K562 (cell line): ENCODE measurements at regions not wholly inside any gene's neighbourhood (a gene's known extent, or its start where the extent isn't known, plus 50 kb on each side); places are given as distances from the start of the nearest gene placed in this dataset.
"Not testable (repeated sequence)": the region's sequence is repeated elsewhere in the genome, so short reads cannot be mapped to it uniquely, and the experiment has no call there.

Source experiments
- ATAC-seq: fragments of 200-7000 bp; cut with Tn5 transposase; 3 replicates; pipeline ENCODE4 v1.9.1; 2020; ENCODE audit warnings: moderate library complexity
- BruUV-seq: library from RNA; stranded (reverse); fragments of 400-500 nt; replicated peaks from 2 replicates; lab custom pipeline; 2021; lab: Mats Ljungman, UMichigan
- CTCF ChIA-PET: fragments of 300-600 bp; formaldehyde crosslinking; extraction: SDS; loops from one replicate; lab custom pipeline; 2021; ENCODE audit warnings: low intra/inter-chr PET ratio; lab: Yijun Ruan, JAX
- POLR2A ChIA-PET: fragments of 300-600, 350-650 bp; sonication (Branson Sonifier 250); formaldehyde crosslinking; extraction: SDS; loops from one replicate; lab custom pipeline; 2021; ENCODE audit warnings: antibody characterized with exemption, inconsistent platforms; lab: Yijun Ruan, JAX
- DNase-seq, 4 experiments: peaks; one replicate each; pipeline versions ENCODE4 v3.0.0 to v3.0.0-alpha.2; 2011 to 2018; ENCODE audit warnings: low spot score in 3 of 4, mixed read lengths in 3 of 4; ENCODE audit errors: extremely low read depth in 1 of 4
- FAIRE-seq: peaks from 2 replicates; lab custom pipeline; 2011; peaks lifted over from hg19 to GRCh38; lab: Jason Lieb, UNC
- H2AFZ ChIP-seq: 2 replicates; pipeline ENCODE4 v1.6.0; 2011; ENCODE audit warnings: low read depth, low read length, control low read depth, inconsistent platforms
- H3K27ac ChIP-seq: fragments of 200-600 bp; 3 replicates; pipeline ENCODE4 v1.8.0; 2011; ENCODE audit warnings: low read depth, mild to moderate bottlenecking, control low read depth, inconsistent platforms, low read length, moderate library complexity, mixed read lengths; ENCODE audit errors: extremely low read depth
- H3K27me3 ChIP-seq, 2 experiments: fragments of 300-600 bp in 1 of 2; 2 replicates in 1 of 2; 3 replicates in 1 of 2; pipeline versions ENCODE4 v1.6.0 to v1.8.0; 2011; ENCODE audit warnings: inconsistent platforms in 2 of 2, low read length in 2 of 2, mild to moderate bottlenecking in 1 of 2, mixed read lengths in 1 of 2, moderate library complexity in 1 of 2; ENCODE audit not compliant: control insufficient read depth in 2 of 2, insufficient read depth in 2 of 2
- H3K36me3 ChIP-seq: fragments of 300-600 bp; 3 replicates; pipeline ENCODE4 v1.8.0; 2011; ENCODE audit warnings: mild to moderate bottlenecking, low read length, inconsistent platforms; ENCODE audit not compliant: control insufficient read depth, insufficient read depth
- H3K4me1 ChIP-seq, 2 experiments: fragments of 200-600 bp in 1 of 2; replicated peaks in 1 of 2; 2 replicates in 1 of 2; 3 replicates in 1 of 2; pipeline versions ENCODE4 v1.5.1 to v1.8.0; 2011; ENCODE audit warnings: inconsistent platforms in 2 of 2, low read length in 2 of 2, mild to moderate bottlenecking in 1 of 2, mixed read lengths in 1 of 2, moderate library complexity in 1 of 2; ENCODE audit not compliant: control insufficient read depth in 2 of 2, insufficient read depth in 2 of 2
- H3K4me2 ChIP-seq: 2 replicates; pipeline ENCODE4 v1.6.1; 2011; ENCODE audit warnings: low read length, control low read depth, inconsistent platforms, mixed read lengths; ENCODE audit not compliant: insufficient read depth
- H3K4me3 ChIP-seq: fragments of 200-600 bp; sonication (generic), shearing (Covaris generic); 2 replicates; pipeline ENCODE4 v1.5.1; 2016; ENCODE audit warnings: control low read depth, inconsistent platforms
- H3K79me2 ChIP-seq: fragments of 200-600 bp; 3 replicates; pipeline ENCODE4 v1.8.0; 2011; ENCODE audit warnings: low read length, inconsistent platforms; ENCODE audit not compliant: control insufficient read depth, insufficient read depth
- H3K9ac ChIP-seq, 2 experiments: 2 replicates each; pipeline versions ENCODE4 v1.6.0 to v1.6.1; 2011; ENCODE audit warnings: low read depth in 2 of 2, low read length in 2 of 2, control low read depth in 1 of 2, inconsistent platforms in 1 of 2, mild to moderate bottlenecking in 1 of 2, mixed read lengths in 1 of 2; ENCODE audit not compliant: insufficient read depth in 1 of 2
- H3K9me1 ChIP-seq: one replicate; pipeline ENCODE4 v1.6.0; 2011; ENCODE audit warnings: inconsistent platforms, mild to moderate bottlenecking, low read length, moderate library complexity; ENCODE audit not compliant: control insufficient read depth, insufficient read depth
- H3K9me3 ChIP-seq: replicated peaks from 2 replicates; pipeline ENCODE4 v1.5.1; 2011; ENCODE audit warnings: low read depth, low read length, inconsistent platforms; ENCODE audit not compliant: control insufficient read depth, insufficient read depth
- H4K20me1 ChIP-seq: replicated peaks from 2 replicates; pipeline ENCODE4 v1.6.1; 2011; ENCODE audit warnings: low read length, inconsistent platforms, mixed read lengths; ENCODE audit not compliant: control insufficient read depth, insufficient read depth
- CHD4 ChIP-seq: fragments of 200-600 bp; sonication (generic); IDR thresholded peaks from 3 replicates; pipeline ENCODE4 v1.6.1; 2012; ENCODE audit warnings: low read depth, mild to moderate bottlenecking, mixed read lengths, low read length, inconsistent platforms; ENCODE audit not compliant: insufficient read depth, insufficient replicate concordance, poor library complexity, severe bottlenecking
- HMGXB4 ChIP-seq: sonication (generic); formaldehyde crosslinking; IDR thresholded peaks from 2 replicates; pipeline ENCODE4 v1.8.1; 2023; ENCODE audit warnings: mild to moderate bottlenecking, missing genetic modification reagents
- NKRF ChIP-seq: fragments of 450-650 bp; IDR thresholded peaks from 2 replicates; pipeline ENCODE4 v1.6.1; 2016; ENCODE audit warnings: borderline replicate concordance
- PYGO2 ChIP-seq: fragments of 450-650 bp; IDR thresholded peaks from 2 replicates; pipeline ENCODE4 v1.6.1; 2016; ENCODE audit warnings: mild to moderate bottlenecking, missing genetic modification characterization, moderate library complexity, missing compliant biosample characterization
- SMARCA5 ChIP-seq: fragments of 450-650 bp; IDR thresholded peaks from 2 replicates; pipeline ENCODE4 v1.6.1; 2016
- YBX1 ChIP-seq: fragments of 450-650 bp; IDR thresholded peaks from 2 replicates; pipeline ENCODE4 v1.7.1; 2016; ENCODE audit warnings: mild to moderate bottlenecking
- ZBTB34 ChIP-seq: fragments of 250-450 bp; sonication (Bioruptor Pico); IDR thresholded peaks from 2 replicates; pipeline ENCODE4 v1.8.0; 2021; ENCODE audit warnings: mild to moderate bottlenecking, moderate library complexity
- ZKSCAN8 ChIP-seq: fragments of 200-800 bp; sonication (Bioruptor generic); IDR thresholded peaks from 2 replicates; pipeline ENCODE4 v1.6.1; 2016; ENCODE audit warnings: missing genetic modification characterization, missing compliant biosample characterization
- ZNF184 ChIP-seq: sonication (generic); formaldehyde crosslinking; IDR thresholded peaks from 2 replicates; pipeline ENCODE4 v1.5.0; 2020; ENCODE audit warnings: missing genetic modification reagents
- ZNF24 ChIP-seq: fragments of 450-650 bp; IDR thresholded peaks from 2 replicates; pipeline ENCODE4 v1.6.1; 2016
- ZNF436 ChIP-seq: fragments of 250-450, 450-650 bp; sonication (Bioruptor Pico); formaldehyde crosslinking; IDR thresholded peaks from 2 replicates; pipeline ENCODE4 v1.7.0; 2020; ENCODE audit warnings: mild to moderate bottlenecking
- ZNF699 ChIP-seq: fragments of 250-450 bp; sonication (Bioruptor Pico); IDR thresholded peaks from 2 replicates; pipeline ENCODE4 v1.8.0; 2021; ENCODE audit warnings: mild to moderate bottlenecking, moderate library complexity; ENCODE audit not compliant: insufficient replicate concordance
- WGBS: fragments of 100-300 bp; shearing (Covaris generic); methylation state at CpG from one replicate; pipeline ENCODE4 v1.1.6; 2016; ENCODE audit warnings: low coverage, mixed read lengths; ENCODE audit not compliant: insufficient coverage; ENCODE audit errors: missing lambda C conversion rate; 5-methylcytosine and 5-hydroxymethylcytosine counted together
- in situ Hi-C: fragments of 300-500 bp; cut with MboI; formaldehyde crosslinking; loops from 4 replicates; pipeline ENCODE4 v1.15.0; 2018; ENCODE audit warnings: inconsistent platforms, mixed read lengths
- intact Hi-C: fragments of 100-400 bp; cut with micrococcal nuclease; formaldehyde crosslinking; loops from 2 replicates; pipeline ENCODE4 v1.14.2; 2022

GRCh38 chr5:142230949-142231348 is 93.9 kb downstream of the SPRY4 start:
- intact Hi-C loops, ATAC-seq, FAIRE-seq, H3K4me3 ChIP-seq, in situ Hi-C loops, H4K20me1 ChIP-seq, H3K9me1 ChIP-seq, H3K9me3 ChIP-seq, POLR2A ChIA-PET, BruUV-seq, H3K27ac ChIP-seq, DNase-seq, H3K4me2 ChIP-seq, H3K4me1 ChIP-seq, H3K9ac ChIP-seq, H3K36me3 ChIP-seq, CTCF ChIA-PET, H3K79me2 ChIP-seq, H2AFZ ChIP-seq: not testable (repeated sequence)
- peak; percentile 46; the same call in 1 of the 2 replicates for TF ChIP-seq ZNF24
- 38% methylated on average over 4 of the region's 4 CpGs for WGBS
- peaks cover 14 to 24% of the 10 kb centered on the region in 2 experiments for H3K27me3 ChIP-seq

GRCh38 chr5:142225141-142225540 is 99.7 kb downstream of the SPRY4 start:
- H3K4me2 ChIP-seq: no peak overlapping the region
- peaks cover 0 to 4% of the 10 kb centered on the region in 2 experiments; a peak in 2 of 5 replicates for H3K4me1 ChIP-seq
- no peaks in the 10 kb centered on the region for H3K9me1 ChIP-seq
- ChIA-PET POLR2A (interaction anchor here (0.6 kb wide), 1 partner anchor 98 kb away, joined by 3 read pairs; no protein-coding TSS in a partner anchor), CTCF (no interaction called here)
- H3K4me3 ChIP-seq: no peak overlapping the region
- no TSS peak for BruUV-seq
- intact Hi-C loops (no loop called here), in situ Hi-C loops (no loop called here)
- H3K9me3 ChIP-seq: no peaks in the 10 kb centered on the region
- H3K9ac ChIP-seq: no peak overlapping the region
- 4% methylated on average over 8 of the region's 8 CpGs for WGBS
- ATAC-seq (no peak), FAIRE-seq (no peak), DNase-seq (no peak)
- H4K20me1 ChIP-seq: 0 out of 2 replicates have a peak, but pooled peaks cover 4% of the 10 kb centered on the region
- H3K79me2 ChIP-seq: no peaks in the 10 kb centered on the region
- no peak overlapping the region for H2AFZ ChIP-seq
- H3K36me3 ChIP-seq: no peaks in the 10 kb centered on the region
- H3K27me3 ChIP-seq: peaks cover 23 to 41% of the 10 kb centered on the region in 2 experiments
- H3K27ac ChIP-seq: no peak overlapping the region
- TF ChIP-seq ZNF699 (CRISPR knock-in tag) (no peak), ZBTB34 (CRISPR knock-in tag) (no peak), ZKSCAN8 (no peak), ZNF436 (CRISPR knock-in tag) (no peak), HMGXB4 (CRISPR knock-in tag) (no peak), PYGO2 (no peak), NKRF (no peak), CHD4 (no peak), SMARCA5 (no peak), ZNF184 (CRISPR knock-in tag) (no peak), YBX1 (no peak)
